ENCODE measurements at regions not wholly inside any gene's neighbourhood (a gene's known extent, or its start where the extent isn't known, plus 50 kb on each side); places are given as distances from the start of the nearest gene placed in this dataset.

DNA sequence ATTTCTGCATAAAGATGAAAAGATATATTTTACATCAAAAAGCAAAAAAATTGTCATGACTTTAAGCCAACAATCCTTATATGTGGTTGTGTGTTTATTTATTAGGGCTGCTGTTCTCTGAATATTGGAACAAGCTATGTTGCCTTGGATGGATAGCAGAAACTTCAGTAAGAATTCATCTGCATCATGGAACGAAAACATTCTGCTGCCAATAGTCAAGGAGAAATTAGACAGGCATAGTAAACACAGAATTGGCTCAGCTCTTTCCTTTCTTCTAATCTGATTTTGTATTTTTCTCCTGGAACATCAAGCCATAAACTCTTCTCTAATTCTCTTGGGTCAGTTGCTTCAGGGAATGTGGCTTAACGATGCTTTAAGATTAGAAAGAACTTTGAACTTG is 1257.0 kb downstream of the NLGN4X start:
- Histone ChIP-seq H3K4me3 (no peak overlapping the region), H3K27me3 (replicated peaks in 1 of 2; ENCODE audit: control insufficient read depth in 2 of 2, insufficient read depth in 2 of 2, low read length in 1 of 2) (no peaks in the 10 kb centered on the region), H3K9me3 (replicated peaks; ENCODE audit: control insufficient read depth, insufficient read depth, low read length) (no peaks in the 10 kb centered on the region; the same call in 2 of the 3 replicates), H3K9ac (ENCODE audit: control insufficient read depth, insufficient read depth, low read length) (no peak overlapping the region), H4K20me1 (ENCODE audit: control insufficient read depth, insufficient read depth) (no peaks in the 10 kb centered on the region), H3K79me2 (ENCODE audit: control insufficient read depth, insufficient read depth, low read length) (no peaks in the 10 kb centered on the region), H3K4me1 (ENCODE audit: control insufficient read depth, insufficient read depth, low read length) (no peaks in the 10 kb centered on the region), H2AFZ (ENCODE audit: control insufficient read depth, low read depth, low read length) (no peak overlapping the region), H3K36me3 (ENCODE audit: control insufficient read depth in 2 of 2, insufficient read depth in 2 of 2, low read length in 1 of 2) (no peaks in the 10 kb centered on the region), H3K27ac (ENCODE audit: control insufficient read depth, insufficient read depth) (no peak overlapping the region), H3K4me2 (ENCODE audit: control insufficient read depth, insufficient read depth) (no peak overlapping the region)
- ChIA-PET SMC1A (ENCODE audit: uncharacterized antibody, unreplicated experiment) (no interaction called here), CTCF (no interaction called here), RAD21 (ENCODE audit: unreplicated experiment) (no interaction called here), POLR2A (no interaction called here)
- 4% methylated on average over 2 of the region's 2 CpGs for WGBS (ENCODE audit: insufficient coverage, insufficient replicate concordance, low lambda C conversion rate, missing lambda C conversion rate)
- no TSS peak for BruUV-seq (replicated peaks)
- intact Hi-C loops (cut with micrococcal nuclease; ENCODE audit: unreplicated experiment) (no loop called here), in situ Hi-C loops (cut with MboI) (no loop called here)
- no peak for TF ChIP-seq PML (IDR thresholded peaks at IDR 0.05; ENCODE audit: low read length)
- no peak for TF ChIP-seq NR2C2 (IDR thresholded peaks at IDR 0.05; ENCODE audit: borderline replicate concordance, control insufficient read depth, insufficient read length, low read depth)
- TF ChIP-seq ZNF217 (IDR thresholded peaks at IDR 0.05) = no peak
- TF ChIP-seq, protein P1, sequence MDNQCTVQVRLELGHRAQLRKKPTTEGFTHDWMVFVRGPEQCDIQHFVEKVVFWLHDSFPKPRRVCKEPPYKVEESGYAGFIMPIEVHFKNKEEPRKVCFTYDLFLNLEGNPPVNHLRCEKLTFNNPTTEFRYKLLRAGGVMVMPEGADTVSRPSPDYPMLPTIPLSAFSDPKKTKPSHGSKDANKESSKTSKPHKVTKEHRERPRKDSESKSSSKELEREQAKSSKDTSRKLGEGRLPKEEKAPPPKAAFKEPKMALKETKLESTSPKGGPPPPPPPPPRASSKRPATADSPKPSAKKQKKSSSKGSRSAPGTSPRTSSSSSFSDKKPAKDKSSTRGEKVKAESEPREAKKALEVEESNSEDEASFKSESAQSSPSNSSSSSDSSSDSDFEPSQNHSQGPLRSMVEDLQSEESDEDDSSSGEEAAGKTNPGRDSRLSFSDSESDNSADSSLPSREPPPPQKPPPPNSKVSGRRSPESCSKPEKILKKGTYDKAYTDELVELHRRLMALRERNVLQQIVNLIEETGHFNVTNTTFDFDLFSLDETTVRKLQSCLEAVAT (IDR thresholded peaks at IDR 0.05) = no peak
- TF ChIP-seq JUNB (IDR thresholded peaks at IDR 0.05) = no peak
- TF ChIP-seq ZNF687 (IDR thresholded peaks at IDR 0.05) = no peak
- no peak for TF ChIP-seq SIN3A (IDR thresholded peaks at IDR 0.05; ENCODE audit: low read depth, low read length)
- no peak for TF ChIP-seq HCFC1 (IDR thresholded peaks at IDR 0.05; ENCODE audit: low read length)
- no peak for TF ChIP-seq MXI1 (IDR thresholded peaks at IDR 0.05; ENCODE audit: low read depth, low read length)
- TF ChIP-seq NR2C1 (IDR thresholded peaks at IDR 0.05) = no peak
- TF ChIP-seq POLR2A (IDR thresholded peaks at IDR 0.05; ENCODE audit: low read depth, low read length) = no peak
- TF ChIP-seq POLR2AphosphoS2 (IDR thresholded peaks at IDR 0.05; ENCODE audit: low read depth, low read length) = no peak
- TF ChIP-seq, protein P2, sequence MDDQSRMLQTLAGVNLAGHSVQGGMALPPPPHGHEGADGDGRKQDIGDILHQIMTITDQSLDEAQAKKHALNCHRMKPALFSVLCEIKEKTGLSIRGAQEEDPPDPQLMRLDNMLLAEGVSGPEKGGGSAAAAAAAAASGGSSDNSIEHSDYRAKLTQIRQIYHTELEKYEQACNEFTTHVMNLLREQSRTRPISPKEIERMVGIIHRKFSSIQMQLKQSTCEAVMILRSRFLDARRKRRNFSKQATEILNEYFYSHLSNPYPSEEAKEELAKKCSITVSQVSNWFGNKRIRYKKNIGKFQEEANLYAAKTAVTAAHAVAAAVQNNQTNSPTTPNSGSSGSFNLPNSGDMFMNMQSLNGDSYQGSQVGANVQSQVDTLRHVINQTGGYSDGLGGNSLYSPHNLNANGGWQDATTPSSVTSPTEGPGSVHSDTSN (IDR thresholded peaks at IDR 0.05; ENCODE audit: insufficient replicate concordance, low read depth, low read length) = no peak
- no peak for TF ChIP-seq SMAD1 (IDR thresholded peaks at IDR 0.05; ENCODE audit: low read depth, partially characterized antibody)
- no peak for TF ChIP-seq CREB1 (IDR thresholded peaks at IDR 0.05; ENCODE audit: low read depth)
- DNase-seq (ENCODE audit: low read depth, low spot score) = no peak
- FAIRE-seq = no peak
- ATAC-seq = no peak

Measured in GM12878 (cell line).